NCI-H526 treated with DMSO at 0.1 percent for 48 hours (cell line): ENCODE measurements at regions not wholly inside any gene's neighbourhood (a gene's known extent, or its start where the extent isn't known, plus 50 kb on each side); places are given as distances from the start of the nearest gene placed in this dataset.
"Not testable (repeated sequence)": the region's sequence is repeated elsewhere in the genome, so short reads cannot be mapped to it uniquely, and the experiment has no call there.

Source experiments
- DNase-seq: peaks from one replicate; lab custom pipeline; 2025; lab: John Stamatoyannopoulos, UW

DNA sequence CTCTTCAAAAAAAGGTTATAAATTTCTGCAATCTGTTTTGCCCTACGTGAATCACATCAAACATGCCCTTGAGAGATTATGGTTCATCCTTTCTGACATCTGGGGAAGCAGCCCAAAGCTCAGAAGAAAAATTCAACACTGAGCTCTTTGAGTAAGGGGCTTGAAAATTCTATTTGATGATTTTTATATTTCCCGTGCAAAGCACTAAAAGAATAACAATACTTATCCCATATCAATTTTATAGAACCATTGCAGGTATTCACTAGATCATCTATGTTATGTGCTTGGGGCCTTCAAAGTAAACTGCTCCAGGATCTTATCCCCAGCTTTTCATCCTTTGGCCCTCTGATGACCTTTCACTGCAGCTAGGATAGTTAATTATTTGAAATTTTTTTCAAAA, 966.9 kb upstream of the CNTN5 start:
- no peak for DNase-seq

DNA sequence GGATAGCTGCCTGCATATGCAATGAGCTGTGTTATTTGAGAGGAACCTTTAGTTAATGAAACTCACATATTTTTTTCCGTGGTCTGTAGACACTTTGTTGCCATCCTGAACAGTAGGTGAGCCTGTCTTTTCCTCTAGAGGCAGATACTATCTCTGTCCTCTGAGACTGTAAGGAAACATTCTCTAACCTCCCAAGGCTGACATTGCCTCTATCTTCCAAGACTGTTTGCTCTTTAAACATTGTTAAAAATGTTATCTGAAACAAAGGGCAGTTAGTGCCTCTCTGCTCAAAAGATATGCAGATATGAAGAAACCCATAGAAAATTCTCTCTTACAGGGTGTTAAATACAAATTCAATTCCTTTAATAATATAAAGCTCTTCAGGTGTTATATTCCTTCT, 963.8 kb upstream of the CNTN5 start:
- peak; percentile 43 for DNase-seq

DNA sequence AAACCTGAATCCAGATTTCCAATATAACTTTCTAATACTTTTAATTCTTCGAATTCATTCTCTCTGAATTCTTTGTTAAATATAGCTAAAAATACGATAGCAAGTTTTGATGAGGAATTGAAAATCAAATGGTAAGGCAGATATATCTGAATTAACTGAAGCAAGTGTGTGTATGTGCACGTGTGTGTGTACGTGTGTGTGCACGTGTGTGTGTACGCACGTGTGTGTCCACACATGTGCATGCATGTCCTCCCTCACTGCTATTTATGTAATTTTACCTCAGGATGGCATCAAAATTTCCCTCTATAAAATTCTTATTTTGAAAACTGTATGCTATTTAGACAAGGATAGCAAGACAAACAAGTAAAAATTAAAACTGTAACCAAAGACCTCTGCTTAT, 961.3 kb upstream of the CNTN5 start:
- DNase-seq, result no peak

- DNase-seq, result no peak
These were observed 960.0 kb upstream of the CNTN5 start for GRCh38 chr11:98060759-98061158.

DNA sequence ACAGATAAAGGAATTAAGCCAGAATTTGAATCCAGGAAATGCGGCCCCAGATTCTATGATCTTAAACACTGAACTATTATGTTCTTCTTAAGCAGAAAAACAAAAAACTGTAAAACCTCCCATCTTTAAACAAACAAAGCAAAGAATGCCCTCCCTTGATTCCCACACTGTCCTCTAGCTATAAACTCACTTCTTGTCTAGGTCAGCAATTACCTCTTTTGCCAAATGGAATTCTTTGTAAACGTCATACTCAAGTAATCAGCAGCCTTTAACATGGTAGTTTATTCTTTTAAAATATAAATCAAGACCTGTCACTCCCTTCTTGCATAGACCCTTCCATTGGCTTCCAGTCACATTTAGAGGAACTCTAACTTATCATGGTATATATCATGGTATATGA, 958.9 kb upstream of the CNTN5 start:
- no peak for DNase-seq

DNA sequence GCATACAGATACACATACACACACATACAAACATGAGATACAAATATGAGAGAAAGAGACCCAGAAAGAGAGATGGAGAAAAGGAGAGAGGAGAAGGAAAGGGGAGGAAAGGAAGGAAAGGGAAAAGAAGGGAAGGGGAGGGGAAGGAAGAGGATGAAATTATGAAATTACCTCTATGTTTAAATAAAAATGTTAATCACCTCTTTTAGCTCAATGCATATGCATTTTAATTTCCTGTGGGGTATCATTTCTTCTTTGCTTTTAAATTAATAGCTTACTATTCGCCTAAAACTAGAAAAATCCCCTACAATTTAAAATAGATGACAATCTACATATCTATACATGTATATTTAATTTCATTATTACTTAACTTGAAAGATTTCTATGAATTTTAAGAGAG, 958.0 kb upstream of the CNTN5 start:
- no peak for DNase-seq

DNA sequence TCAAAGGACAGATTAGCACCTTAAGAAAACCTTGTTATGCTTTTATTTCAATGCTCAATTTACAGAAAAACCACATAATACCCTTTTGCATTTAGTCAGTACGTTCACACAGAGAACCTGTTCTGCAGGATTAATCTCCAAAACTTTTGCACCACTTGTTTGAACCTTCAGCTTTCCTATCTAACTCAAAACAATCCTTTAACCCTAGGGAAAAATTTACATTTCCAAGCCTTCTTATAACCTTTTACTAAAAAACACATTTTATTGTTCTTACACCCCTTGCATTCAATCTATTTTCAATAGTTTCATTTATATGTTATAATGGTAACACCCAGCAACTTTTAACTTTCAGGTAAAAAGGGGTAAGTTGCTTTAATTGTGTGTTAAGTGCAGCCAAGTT, 952.5 kb upstream of the CNTN5 start:
- no peak for DNase-seq

GRCh38 chr11:98069147-98069546, 951.6 kb upstream of the CNTN5 start:
- not testable (repeated sequence) for DNase-seq

GRCh38 chr11:98069861-98070260, 950.9 kb upstream of the CNTN5 start:
- DNase-seq, result no peak

- DNase-seq, result no peak
These were observed 929.8 kb upstream of the CNTN5 start for GRCh38 chr11:98090861-98091505.

GRCh38 chr11:98099371-98099770, 921.4 kb upstream of the CNTN5 start:
- no peak for DNase-seq

- no peak for DNase-seq
These were observed 920.1 kb upstream of the CNTN5 start for GRCh38 chr11:98100689-98101088.

DNA sequence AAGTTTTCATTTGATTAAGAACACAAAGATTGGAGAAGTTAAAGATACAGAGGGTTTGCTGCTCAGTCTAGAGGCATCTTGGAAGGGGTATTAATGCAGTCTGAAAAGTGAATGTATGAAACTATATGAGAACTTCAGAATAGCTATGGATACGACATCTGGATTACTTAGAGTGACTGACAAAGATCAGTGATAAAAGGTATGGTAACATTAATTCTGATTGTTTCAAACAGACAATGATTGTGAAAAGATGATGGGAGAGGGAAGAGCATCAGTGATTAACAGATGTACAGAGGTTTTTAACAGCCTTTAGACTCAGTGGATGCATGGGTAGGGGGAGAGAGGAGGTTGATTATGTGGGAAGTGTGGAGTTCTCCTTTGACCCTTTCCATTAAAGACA, 919.4 kb upstream of the CNTN5 start:
- no peak for DNase-seq

GRCh38 chr11:98104249-98104648, 916.5 kb upstream of the CNTN5 start:
- peak; percentile 30 for DNase-seq

GRCh38 chr11:98107736-98108135, 913.0 kb upstream of the CNTN5 start:
- no peak for DNase-seq

DNA sequence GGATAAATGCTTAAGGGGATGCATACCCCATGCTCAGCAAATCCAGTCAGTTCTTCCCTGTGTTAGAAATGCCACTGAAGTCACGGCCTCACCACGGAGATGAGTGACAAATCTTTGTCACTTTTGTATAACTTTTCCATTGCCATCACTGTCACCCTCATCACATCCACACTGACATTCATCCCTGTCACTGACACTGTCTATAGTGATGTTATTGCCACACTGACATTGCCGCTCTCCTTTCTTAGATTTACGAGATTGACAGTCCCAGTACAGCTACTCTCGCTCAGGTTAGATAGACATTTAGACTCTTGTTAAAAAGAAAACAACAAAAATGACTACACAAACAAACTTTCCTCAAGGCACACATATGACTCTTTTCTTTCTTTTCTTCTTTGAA, 910.7 kb upstream of the CNTN5 start:
- no peak for DNase-seq

GRCh38 chr11:98115873-98116272, 904.9 kb upstream of the CNTN5 start:
- DNase-seq, result no peak

GRCh38 chr11:98130117-98130625, 890.6 kb upstream of the CNTN5 start:
- DNase-seq, result no peak

DNA sequence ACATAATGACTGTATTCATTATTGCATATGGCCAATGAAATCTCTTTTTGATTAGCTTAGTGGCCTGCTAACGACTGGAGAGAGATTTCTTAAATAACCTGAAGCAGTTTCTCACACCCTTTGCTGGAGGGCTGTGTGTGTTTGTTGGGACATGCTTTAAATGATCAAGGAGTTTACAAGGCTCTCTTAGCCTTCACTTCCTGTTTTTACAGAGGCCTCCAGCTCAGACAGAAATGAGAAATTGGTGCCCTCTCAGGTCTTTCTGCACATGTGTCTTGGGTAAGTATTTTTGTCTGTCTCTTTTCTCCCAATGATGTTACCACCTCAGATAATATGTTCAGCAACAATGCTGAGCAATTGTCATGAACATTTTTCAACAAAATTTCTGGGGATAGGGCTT, 884.4 kb upstream of the CNTN5 start:
- no peak for DNase-seq

DNA sequence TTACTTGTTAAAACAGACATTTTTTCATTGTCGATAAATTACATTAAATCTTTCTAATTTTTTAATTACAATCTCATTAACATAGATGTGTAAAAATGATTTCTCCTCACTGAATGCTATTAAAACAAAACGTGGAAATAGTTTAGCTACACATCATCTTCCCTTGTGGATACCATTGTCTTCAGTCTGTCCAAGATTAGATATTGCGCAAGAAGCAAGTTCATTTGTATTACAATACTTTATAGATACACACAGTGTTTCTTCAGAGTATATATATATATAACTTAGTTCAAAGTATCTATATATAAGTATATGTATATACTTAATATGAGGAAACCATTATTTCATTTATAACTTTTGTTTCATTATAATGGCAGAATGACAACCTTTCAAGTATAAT, 883.3 kb upstream of the CNTN5 start:
- DNase-seq, result no peak

DNA sequence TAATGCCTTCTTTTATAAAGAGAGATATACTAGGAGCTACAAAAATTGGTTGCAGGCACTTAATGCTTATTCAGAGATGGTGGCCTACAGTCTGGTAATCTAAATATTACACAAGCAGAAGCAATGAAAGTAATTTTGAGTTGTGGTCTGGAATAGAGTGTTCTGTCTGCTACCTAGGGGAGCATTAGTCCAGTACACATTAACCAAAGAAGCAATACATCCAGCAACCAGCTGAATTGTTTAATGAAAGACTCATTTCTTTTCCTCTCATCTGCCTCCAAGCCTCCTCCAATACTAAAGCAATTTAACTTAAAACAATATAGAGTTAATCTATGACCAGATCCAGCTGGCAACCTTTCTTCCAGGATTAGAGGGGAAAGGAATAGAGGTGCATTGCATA, 877.1 kb upstream of the CNTN5 start:
- no peak for DNase-seq

DNA sequence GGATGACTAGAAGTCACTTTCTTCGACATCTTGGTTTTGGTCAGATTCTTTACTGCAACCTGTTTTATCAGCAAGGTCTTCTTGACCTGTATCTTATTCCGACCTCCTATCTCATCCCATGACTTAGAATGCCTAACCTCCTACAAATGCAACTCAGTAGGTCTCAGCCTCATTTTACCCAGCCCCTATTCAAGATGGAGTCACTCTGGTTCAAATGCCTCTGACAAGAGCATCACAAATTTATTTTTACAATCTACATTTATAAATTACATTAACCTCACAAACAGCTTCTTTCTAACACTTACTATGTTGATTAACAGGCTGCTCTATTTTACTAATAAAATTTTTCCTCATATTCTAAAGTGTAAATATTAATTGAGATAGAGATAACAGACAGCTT, 867.0 kb upstream of the CNTN5 start:
- no peak for DNase-seq

GRCh38 chr11:98155696-98156095, 865.1 kb upstream of the CNTN5 start:
- no peak for DNase-seq

GRCh38 chr11:98177925-98178324, 842.8 kb upstream of the CNTN5 start:
- DNase-seq, result no peak

DNA sequence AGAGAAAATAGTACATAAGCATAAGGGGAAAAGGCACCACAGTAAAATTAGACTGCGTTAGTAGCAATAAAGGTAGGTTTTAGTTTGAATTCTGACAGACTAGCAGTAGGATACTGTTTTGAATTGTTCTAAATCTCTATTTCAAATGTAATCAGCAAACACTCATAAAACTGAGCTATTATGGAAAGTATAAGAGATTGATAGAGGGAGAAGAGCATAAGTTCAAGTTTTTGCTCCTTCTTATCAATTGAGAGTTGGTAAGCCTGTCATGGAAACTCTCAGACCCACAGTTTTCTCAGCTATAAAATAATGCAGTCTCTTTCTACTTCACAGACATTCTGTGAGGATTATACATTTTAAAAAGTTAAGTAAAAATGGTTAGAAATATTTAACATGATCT, 840.2 kb upstream of the CNTN5 start:
- no peak for DNase-seq
